NT2/D1 (cell line): ENCODE measurements at regions not wholly inside any gene's neighbourhood (a gene's known extent, or its start where the extent isn't known, plus 50 kb on each side); places are given as distances from the start of the nearest gene placed in this dataset.
A peak's percentile ranks its signal among the peaks of the same experiment; 100 is the strongest.
"Not testable (repeated sequence)": the region's sequence is repeated elsewhere in the genome, so short reads cannot be mapped to it uniquely, and the experiment has no call there.

ENCODE experiments used
- DNase-seq: peaks from one replicate; pipeline ENCODE4 v3.0.0-alpha.2; 2011; ENCODE audit warnings: low read depth, low spot score
- H3K27me3 ChIP-seq: 2 replicates; pipeline ENCODE4 v1.6.0; 2011; ENCODE audit warnings: mild to moderate bottlenecking; ENCODE audit not compliant: insufficient read length, insufficient read depth
- H3K36me3 ChIP-seq: 2 replicates; pipeline ENCODE4 v1.6.1; 2011; ENCODE audit warnings: mild to moderate bottlenecking, low read length, mixed read lengths; ENCODE audit not compliant: insufficient read depth, insufficient read length
- H3K4me1 ChIP-seq: 2 replicates; pipeline ENCODE4 v1.5.1; 2011; ENCODE audit not compliant: insufficient read depth, insufficient read length
- H3K4me3 ChIP-seq: 2 replicates; pipeline ENCODE4 v1.5.1; 2011; ENCODE audit warnings: low read depth; ENCODE audit not compliant: insufficient read length
- H3K9ac ChIP-seq: 2 replicates; pipeline ENCODE4 v1.6.0; 2011; ENCODE audit warnings: low read depth; ENCODE audit not compliant: insufficient read length
- H3K9me3 ChIP-seq: 2 replicates; pipeline ENCODE4 v1.5.1; 2011; ENCODE audit warnings: mild to moderate bottlenecking, low read length; ENCODE audit not compliant: insufficient read depth
- SUZ12 ChIP-seq: IDR thresholded peaks from 2 replicates; pipeline ENCODE4 v1.6.1; 2011; ENCODE audit not compliant: insufficient read length, insufficient read depth; ENCODE audit errors: extremely low read depth
- YY1 ChIP-seq: IDR thresholded peaks from 2 replicates; pipeline ENCODE4 v1.6.1; 2011; ENCODE audit not compliant: insufficient read length, insufficient read depth
- ZNF274 ChIP-seq: IDR thresholded peaks from 2 replicates; pipeline ENCODE4 v1.6.1; 2011; ENCODE audit warnings: mild to moderate bottlenecking, low read depth, low read length

DNA sequence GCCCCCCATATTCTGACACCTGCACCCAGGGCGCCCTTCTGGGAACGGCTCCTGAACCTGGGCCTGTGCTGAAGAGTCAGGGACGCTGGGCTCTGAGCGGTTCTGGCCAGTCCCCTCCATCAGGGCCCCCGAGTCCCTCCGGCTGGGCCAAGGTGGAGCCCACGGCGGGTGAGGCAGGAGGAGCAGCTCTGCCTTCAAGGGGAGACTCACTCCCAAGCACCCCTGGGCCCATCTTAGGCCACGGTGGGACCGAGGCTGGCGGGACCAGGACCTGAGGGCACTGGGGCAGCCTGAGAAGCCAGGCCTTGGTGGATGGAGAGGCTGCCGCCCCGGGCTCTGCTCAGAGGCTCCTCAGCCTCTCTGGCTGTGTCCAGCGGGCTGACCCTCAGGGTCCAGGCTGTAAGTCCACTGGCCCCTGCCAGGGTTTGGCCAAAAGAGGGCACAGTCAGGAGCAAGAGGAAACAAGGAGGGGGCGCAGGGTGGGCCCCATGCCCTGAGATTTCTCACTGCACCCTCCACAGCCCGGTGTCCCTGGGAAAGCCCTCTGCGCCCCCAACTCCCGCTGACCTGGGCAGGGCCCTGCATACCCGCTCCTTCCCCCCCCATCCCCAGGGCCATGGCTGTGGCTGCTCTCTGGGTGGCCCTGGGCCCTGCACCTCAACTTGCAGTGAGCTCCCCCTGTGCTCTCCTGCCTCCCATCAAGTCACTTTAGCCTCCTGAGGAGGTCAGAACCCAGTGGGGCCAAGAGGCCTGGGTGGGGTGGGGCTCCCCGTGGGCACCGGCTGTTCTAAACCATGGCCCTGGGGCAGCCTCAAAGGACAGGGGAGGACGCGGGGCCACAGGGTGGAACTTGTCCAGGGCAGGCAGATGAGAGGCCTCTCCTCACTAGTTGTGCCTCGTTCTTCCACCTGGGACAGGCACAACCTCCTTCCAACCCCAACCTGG lies 266.4 kb upstream of the SFSWAP start:
- H3K27me3 ChIP-seq: no peaks in the 10 kb centered on the region
- H3K9me3 ChIP-seq: no peaks in the 10 kb centered on the region
- H3K36me3 ChIP-seq: no peaks in the 10 kb centered on the region
- no peak for TF ChIP-seq ZNF274
- TF ChIP-seq YY1: no peak
- no peak for TF ChIP-seq SUZ12
- H3K4me3 ChIP-seq: no peak overlapping the region
- peaks cover 2% of the 10 kb centered on the region for H3K4me1 ChIP-seq
- no peak overlapping the region for H3K9ac ChIP-seq
- no peak for DNase-seq

DNA sequence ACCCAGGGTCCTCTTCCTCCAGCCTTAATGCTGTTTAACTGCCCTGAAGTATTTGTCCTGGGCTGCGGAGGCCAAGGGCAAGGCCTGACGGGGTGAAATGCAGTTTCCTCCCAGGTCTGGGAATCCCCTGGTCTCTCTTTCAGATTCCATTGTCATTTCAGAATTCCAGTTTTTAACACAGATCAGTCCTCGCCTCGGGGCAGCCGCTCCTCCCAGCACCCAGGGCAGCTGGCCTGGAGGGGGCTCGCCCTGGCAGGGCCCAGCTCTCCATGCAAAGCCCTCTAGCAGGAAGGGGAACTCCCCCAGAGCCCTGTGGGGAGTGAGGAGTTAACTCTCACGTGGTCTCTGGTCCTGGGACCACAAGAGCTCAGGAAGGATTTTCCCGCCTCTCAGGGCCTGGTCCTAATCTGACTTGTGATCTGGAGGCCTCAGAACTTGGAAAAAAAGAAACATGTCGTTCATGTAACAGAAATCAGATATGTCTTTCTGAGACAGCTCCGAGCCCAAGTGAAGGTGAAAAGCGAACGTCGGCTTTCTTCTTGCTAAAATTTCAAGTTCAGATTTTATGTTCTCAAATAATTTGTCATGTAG lies 265.6 kb upstream of the SFSWAP start:
- H3K4me1 ChIP-seq: peaks cover 2% of the 10 kb centered on the region
- DNase-seq: no peak
- H3K27me3 ChIP-seq: no peaks in the 10 kb centered on the region
- TF ChIP-seq YY1 (no peak), SUZ12 (no peak), ZNF274 (no peak)
- no peak overlapping the region for H3K4me3 ChIP-seq
- H3K9ac ChIP-seq: no peak overlapping the region
- 0 out of 2 replicates have a peak, but pooled peaks cover 2% of the 10 kb centered on the region for H3K9me3 ChIP-seq
- no peaks in the 10 kb centered on the region for H3K36me3 ChIP-seq

DNA sequence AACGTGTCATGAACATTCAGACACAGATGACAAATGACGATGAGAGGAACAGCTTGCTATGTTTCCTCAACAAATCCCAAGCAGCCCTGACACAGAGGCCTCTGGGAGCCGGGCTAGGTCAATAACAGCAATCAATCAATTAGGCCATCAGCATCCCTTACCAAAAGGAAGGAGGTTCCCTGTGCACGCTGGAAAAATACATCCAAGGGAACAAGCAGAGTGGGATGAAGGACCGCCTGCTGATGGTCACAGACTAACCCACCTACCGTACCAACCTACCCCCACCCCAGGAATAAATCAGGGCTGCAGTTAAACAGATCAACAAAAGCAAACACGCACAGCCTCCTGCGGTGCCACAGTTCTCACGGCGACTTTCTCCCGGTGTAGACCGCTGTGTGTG lies 265.1 kb upstream of the SFSWAP start:
- Histone ChIP-seq H3K27me3 (no peaks in the 10 kb centered on the region), H3K4me1 (peaks cover 2% of the 10 kb centered on the region), H3K9me3 (0 out of 2 replicates have a peak, but pooled peaks cover 5% of the 10 kb centered on the region), H3K9ac (no peak overlapping the region), H3K36me3 (no peaks in the 10 kb centered on the region), H3K4me3 (no peak overlapping the region)
- no peak for TF ChIP-seq ZNF274
- no peak for TF ChIP-seq SUZ12
- TF ChIP-seq YY1: no peak
- DNase-seq: no peak

DNA sequence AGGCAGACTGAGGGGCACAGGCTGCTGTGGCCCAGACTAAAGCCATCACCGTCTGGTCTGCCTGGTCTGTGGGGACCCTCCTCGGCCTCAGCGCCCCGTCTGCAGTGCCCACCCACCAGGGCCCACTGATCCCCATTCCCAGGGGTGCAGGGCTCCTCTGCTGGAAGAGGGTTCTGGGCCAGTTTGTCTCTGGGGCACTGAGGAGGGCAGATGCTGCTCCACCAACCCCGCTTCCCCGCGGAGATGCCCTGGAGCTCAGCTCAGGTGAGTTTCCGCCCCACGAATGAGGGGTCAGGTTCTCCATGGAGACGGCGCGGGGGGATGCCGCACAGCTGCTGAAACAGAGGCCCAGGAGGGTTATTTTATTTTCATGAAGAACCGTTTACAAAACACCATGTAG lies 263.3 kb upstream of the SFSWAP start:
- not testable (repeated sequence) for H3K4me3 ChIP-seq, H3K9ac ChIP-seq, DNase-seq, H3K27me3 ChIP-seq, H3K4me1 ChIP-seq, H3K36me3 ChIP-seq, H3K9me3 ChIP-seq

DNA sequence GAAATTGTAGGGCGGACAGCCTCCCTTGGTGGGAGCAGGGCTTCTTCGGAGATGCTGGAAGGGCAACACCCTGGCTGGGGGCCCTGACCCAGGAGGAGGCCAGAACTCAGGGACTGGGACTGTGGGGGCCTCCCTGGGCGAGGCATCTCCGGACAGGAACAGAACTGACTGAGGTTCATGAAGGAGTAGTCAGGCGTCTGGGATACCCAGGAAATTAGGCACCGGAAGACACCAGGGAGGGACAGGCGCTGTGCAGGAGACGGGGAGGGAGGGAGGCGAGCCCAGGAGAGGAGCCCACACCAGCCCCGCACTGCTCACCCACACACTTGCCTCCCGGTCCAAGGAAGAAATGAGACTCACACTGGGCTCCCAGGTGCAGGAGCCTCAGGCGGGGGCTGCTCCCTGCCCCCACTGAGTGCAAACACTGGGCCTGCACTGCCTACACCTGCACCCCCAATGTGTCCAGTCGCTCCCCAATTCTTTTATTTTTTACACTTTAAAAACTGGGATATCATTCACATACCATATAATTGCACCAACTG lies 262.6 kb upstream of the SFSWAP start:
- Histone ChIP-seq H3K4me1 (no peaks in the 10 kb centered on the region), H3K27me3 (no peaks in the 10 kb centered on the region), H3K9ac (no peak overlapping the region), H3K9me3 (0 out of 2 replicates have a peak, but pooled peaks cover 5% of the 10 kb centered on the region), H3K36me3 (no peaks in the 10 kb centered on the region), H3K4me3 (no peak overlapping the region)
- DNase-seq: no peak
- TF ChIP-seq SUZ12 (no peak), YY1 (no peak), ZNF274 (no peak)

DNA sequence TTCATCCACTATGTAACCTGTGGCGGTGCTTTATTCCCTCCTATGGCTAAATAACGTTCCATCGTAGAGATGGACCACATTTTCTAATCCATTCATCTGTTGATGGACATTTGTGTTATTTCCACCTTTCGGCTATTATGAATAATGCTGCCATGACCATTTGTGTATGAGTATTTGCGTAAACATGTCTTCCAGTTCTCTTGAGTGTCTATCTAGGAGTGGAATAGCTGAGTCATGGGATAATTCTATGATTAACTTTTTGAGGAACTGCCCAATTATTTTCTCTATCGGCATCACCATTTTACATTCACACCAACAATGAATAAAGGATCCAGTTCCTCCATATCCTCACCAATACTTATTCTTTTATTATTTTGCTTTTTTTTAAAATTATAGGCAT lies 261.9 kb upstream of the SFSWAP start:
- Histone ChIP-seq H3K4me3 (no peak overlapping the region), H3K9ac (no peak overlapping the region), H3K27me3 (no peaks in the 10 kb centered on the region), H3K4me1 (no peaks in the 10 kb centered on the region), H3K36me3 (no peaks in the 10 kb centered on the region), H3K9me3 (0 out of 2 replicates have a peak, but pooled peaks cover 5% of the 10 kb centered on the region)
- no peak for DNase-seq
- no peak for TF ChIP-seq ZNF274
- no peak for TF ChIP-seq YY1
- no peak for TF ChIP-seq SUZ12

DNA sequence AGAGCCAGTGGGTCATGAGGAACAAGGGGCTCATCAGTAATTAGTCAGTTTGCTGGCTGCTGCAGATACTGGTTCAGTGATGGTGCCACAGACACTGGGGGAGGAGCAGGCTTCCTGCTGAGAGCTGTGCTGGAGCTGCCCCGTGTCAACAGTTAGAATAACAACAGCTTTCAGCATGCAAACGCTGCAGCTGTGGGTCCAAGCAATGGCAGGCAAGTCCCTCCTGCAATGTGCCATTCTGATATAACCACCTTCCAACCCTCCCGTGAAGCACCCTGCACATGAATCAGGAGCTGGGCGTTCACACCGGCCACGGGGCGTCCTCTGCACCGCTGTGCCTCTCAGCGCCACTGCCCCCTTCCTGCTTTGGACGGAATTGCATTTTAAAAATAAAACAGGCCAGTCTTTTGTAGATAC lies 258.4 kb upstream of the SFSWAP start:
- Histone ChIP-seq H3K4me1 (peaks cover 7% of the 10 kb centered on the region), H3K9ac (no peak overlapping the region), H3K4me3 (no peak overlapping the region), H3K9me3 (0 out of 2 replicates have a peak, but pooled peaks cover 5% of the 10 kb centered on the region), H3K36me3 (no peaks in the 10 kb centered on the region), H3K27me3 (no peaks in the 10 kb centered on the region)
- DNase-seq: peak; percentile 65
- TF ChIP-seq ZNF274 (no peak), YY1 (peak; percentile 47)
